ENCODE measurements at regions not wholly inside any gene's neighbourhood (a gene's known extent, or its start where the extent isn't known, plus 50 kb on each side); places are given as distances from the start of the nearest gene placed in this dataset.
"Not testable (repeated sequence)": the region's sequence is repeated elsewhere in the genome, so short reads cannot be mapped to it uniquely, and the experiment has no call there.

- H3K27me3 ChIP-seq = no peaks in the 10 kb centered on the region
- H3K36me3 ChIP-seq = no peaks in the 10 kb centered on the region
- no peaks in the 10 kb centered on the region for H3K9me3 ChIP-seq
- intact Hi-C loops (cut with DNase I; ENCODE audit: low total_unique reads) = no loop called here
- TF ChIP-seq, protein P1, sequence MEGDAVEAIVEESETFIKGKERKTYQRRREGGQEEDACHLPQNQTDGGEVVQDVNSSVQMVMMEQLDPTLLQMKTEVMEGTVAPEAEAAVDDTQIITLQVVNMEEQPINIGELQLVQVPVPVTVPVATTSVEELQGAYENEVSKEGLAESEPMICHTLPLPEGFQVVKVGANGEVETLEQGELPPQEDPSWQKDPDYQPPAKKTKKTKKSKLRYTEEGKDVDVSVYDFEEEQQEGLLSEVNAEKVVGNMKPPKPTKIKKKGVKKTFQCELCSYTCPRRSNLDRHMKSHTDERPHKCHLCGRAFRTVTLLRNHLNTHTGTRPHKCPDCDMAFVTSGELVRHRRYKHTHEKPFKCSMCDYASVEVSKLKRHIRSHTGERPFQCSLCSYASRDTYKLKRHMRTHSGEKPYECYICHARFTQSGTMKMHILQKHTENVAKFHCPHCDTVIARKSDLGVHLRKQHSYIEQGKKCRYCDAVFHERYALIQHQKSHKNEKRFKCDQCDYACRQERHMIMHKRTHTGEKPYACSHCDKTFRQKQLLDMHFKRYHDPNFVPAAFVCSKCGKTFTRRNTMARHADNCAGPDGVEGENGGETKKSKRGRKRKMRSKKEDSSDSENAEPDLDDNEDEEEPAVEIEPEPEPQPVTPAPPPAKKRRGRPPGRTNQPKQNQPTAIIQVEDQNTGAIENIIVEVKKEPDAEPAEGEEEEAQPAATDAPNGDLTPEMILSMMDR (IDR thresholded peaks at IDR 0.05 in 4 of 5, conservative IDR thresholded peaks at IDR 0.05 in 1 of 5) = no peak
- no peak for TF ChIP-seq POLR2A (IDR thresholded peaks at IDR 0.05)
- H3K4me1 ChIP-seq = peaks cover 38 to 39% of the 10 kb centered on the region in 2 donors
- in situ Hi-C loops (cut with MboI; ENCODE audit: low sequenced_read_pairs in 4 of 4) = no loop called here
- peak overlapping the region in 3 of 4 donors; percentile 48 to 67 (median 57) for H3K27ac ChIP-seq
- ATAC-seq = peak; percentile 19 to 48
- H3K4me3 ChIP-seq = no peak overlapping the region
- DNase-seq = no peak
Observed at GRCh38 chr3:132980102-132980501, 58.1 kb upstream of the TMEM108 start.

GRCh38 chr3:132979606-132980005 lies 58.6 kb upstream of the TMEM108 start:
- no peak for ATAC-seq
- TF ChIP-seq POLR2A (IDR thresholded peaks at IDR 0.05) = no peak
- TF ChIP-seq, protein P1 (IDR thresholded peaks at IDR 0.05 in 4 of 5, conservative IDR thresholded peaks at IDR 0.05 in 1 of 5) = no peak
- H3K9me3 ChIP-seq = no peaks in the 10 kb centered on the region
- in situ Hi-C loops (cut with MboI; ENCODE audit: low sequenced_read_pairs in 4 of 4) (no loop called here), intact Hi-C loops (cut with DNase I; ENCODE audit: low total_unique reads) (no loop called here)
- no peak overlapping the region for H3K4me3 ChIP-seq
- no peak for DNase-seq
- peak overlapping the region in 3 of 4 donors; percentile 48 to 67 (median 57) for H3K27ac ChIP-seq
- H3K4me1 ChIP-seq = peaks cover 34 to 39% of the 10 kb centered on the region in 2 donors
- H3K36me3 ChIP-seq = no peaks in the 10 kb centered on the region
- H3K27me3 ChIP-seq = no peaks in the 10 kb centered on the region

DNA sequence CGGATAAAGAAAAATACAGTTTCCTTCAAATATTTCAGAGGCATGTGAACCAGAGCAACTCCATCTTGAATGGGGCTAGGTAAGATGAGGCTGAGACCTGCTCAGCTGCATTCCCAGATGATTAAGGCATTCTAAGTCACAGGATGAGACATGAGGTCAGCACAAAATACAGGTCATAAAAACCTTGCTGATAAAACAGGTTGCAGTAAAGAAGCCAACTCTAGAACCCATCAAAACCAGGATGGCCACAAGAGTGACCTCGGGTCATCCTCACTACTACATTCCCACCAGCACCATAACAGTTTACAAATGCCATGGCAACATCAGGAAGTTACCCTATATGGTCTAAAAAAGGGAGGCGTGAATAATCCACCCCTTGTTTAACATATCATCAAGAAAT lies 59.2 kb upstream of the TMEM108 start:
- H3K27ac ChIP-seq = peak overlapping the region in 1 of 4 donors; percentile 57
- DNase-seq; H3K36me3 ChIP-seq; ATAC-seq; H3K4me3 ChIP-seq; intact Hi-C loops (cut with DNase I; ENCODE audit: low total_unique reads); H3K9me3 ChIP-seq; in situ Hi-C loops (cut with MboI; ENCODE audit: low sequenced_read_pairs in 4 of 4); H3K27me3 ChIP-seq: not testable (repeated sequence)
- peaks cover 30 to 34% of the 10 kb centered on the region in 2 donors for H3K4me1 ChIP-seq

DNA sequence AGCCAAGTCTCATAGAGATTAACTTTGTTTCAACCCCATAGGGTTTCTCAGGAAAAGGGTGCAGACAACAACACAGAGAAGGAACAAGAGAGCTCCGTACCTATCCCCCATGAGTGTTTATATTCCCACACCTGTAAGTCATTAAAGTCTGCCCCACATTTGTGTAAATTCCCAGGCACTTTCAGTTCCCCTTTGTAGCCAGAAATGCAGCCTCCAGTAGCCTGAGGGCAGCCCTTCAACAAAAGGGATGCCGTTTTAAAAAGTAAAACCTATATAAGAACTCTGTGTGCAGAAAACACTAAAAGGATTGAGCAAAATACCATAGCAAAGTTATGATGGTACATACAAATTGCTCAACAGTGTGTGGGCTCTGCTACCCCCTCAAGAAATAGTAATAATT lies 59.7 kb upstream of the TMEM108 start:
- H3K9me3 ChIP-seq = no peaks in the 10 kb centered on the region
- ATAC-seq (no peak), DNase-seq (no peak)
- no peak overlapping the region for H3K27ac ChIP-seq
- H3K36me3 ChIP-seq = no peaks in the 10 kb centered on the region
- H3K4me1 ChIP-seq = peaks cover 25 to 30% of the 10 kb centered on the region in 2 donors
- no peaks in the 10 kb centered on the region for H3K27me3 ChIP-seq
- intact Hi-C loops (cut with DNase I; ENCODE audit: low total_unique reads) (no loop called here), in situ Hi-C loops (cut with MboI; ENCODE audit: low sequenced_read_pairs in 4 of 4) (no loop called here)
- no peak overlapping the region for H3K4me3 ChIP-seq
- TF ChIP-seq, protein P1 (IDR thresholded peaks at IDR 0.05 in 4 of 5, conservative IDR thresholded peaks at IDR 0.05 in 1 of 5) = no peak

GRCh38 chr3:132974097-132974496 lies 64.1 kb upstream of the TMEM108 start:
- DNase-seq (no peak), ATAC-seq (no peak)
- in situ Hi-C loops (cut with MboI; ENCODE audit: low sequenced_read_pairs in 4 of 4) = no loop called here
- Histone ChIP-seq H3K4me1 (no peaks in the 10 kb centered on the region), H3K27ac (no peak overlapping the region), H3K4me3 (no peak overlapping the region), H3K9me3 (no peaks in the 10 kb centered on the region), H3K27me3 (no peaks in the 10 kb centered on the region), H3K36me3 (no peaks in the 10 kb centered on the region)
- TF ChIP-seq POLR2A (IDR thresholded peaks at IDR 0.05) = no peak
- TF ChIP-seq, protein P1 (IDR thresholded peaks at IDR 0.05 in 4 of 5, conservative IDR thresholded peaks at IDR 0.05 in 1 of 5) = no peak
- intact Hi-C loops (cut with DNase I; ENCODE audit: low total_unique reads) = no loop called here
